22Rv1 (cell line): ENCODE measurements at regions not wholly inside any gene's neighbourhood (a gene's known extent, or its start where the extent isn't known, plus 50 kb on each side); places are given as distances from the start of the nearest gene placed in this dataset.

ENCODE experiments used
- CTCF ChIP-seq: fragments of 450-650 bp; IDR thresholded peaks from 2 replicates; pipeline ENCODE4 v1.5.1; 2017; ENCODE audit warnings: mild to moderate bottlenecking
- ZFX ChIP-seq: fragments of 450-650 bp; IDR thresholded peaks from 2 replicates; pipeline ENCODE4 v1.6.1; 2017; ENCODE audit warnings: antibody characterized with exemption, borderline replicate concordance

GRCh38 chr2:105557021-105557920, 158.4 kb upstream of the FHL2 start:
- TF ChIP-seq CTCF (no peak), ZFX (no peak)
